LNCAP (cell line): ENCODE measurements at regions not wholly inside any gene's neighbourhood (a gene's known extent, or its start where the extent isn't known, plus 50 kb on each side); places are given as distances from the start of the nearest gene placed in this dataset.

Source experiments
- CTCF ChIP-seq: fragments of 450-650 bp; IDR thresholded peaks from 2 replicates; pipeline ENCODE4 v1.5.1; 2017; ENCODE audit warnings: mild to moderate bottlenecking

- no peak for TF ChIP-seq CTCF
Measured at GRCh38 chr20:11158589-11158988, 484.8 kb upstream of the JAG1 start.

- TF ChIP-seq CTCF: no peak
Measured at GRCh38 chr20:11159728-11160127, 485.9 kb upstream of the JAG1 start.

- TF ChIP-seq CTCF: no peak
Measured at GRCh38 chr20:11162026-11162775, 488.4 kb upstream of the JAG1 start.

GRCh38 chr20:11165789-11166188 lies 492.0 kb upstream of the JAG1 start:
- TF ChIP-seq CTCF: no peak

- no peak for TF ChIP-seq CTCF
Measured at GRCh38 chr20:11166712-11167111, 492.9 kb upstream of the JAG1 start.

GRCh38 chr20:11168026-11168425 lies 494.2 kb upstream of the JAG1 start:
- no peak for TF ChIP-seq CTCF

GRCh38 chr20:11170025-11170424 lies 496.2 kb upstream of the JAG1 start:
- TF ChIP-seq CTCF: no peak

- TF ChIP-seq CTCF: no peak
Measured at GRCh38 chr20:11170565-11170964, 496.8 kb upstream of the JAG1 start.
